Stimulated activated CD4-positive, alpha-beta T cell treated with anti-CD3 and anti-CD28 coated beads, Interleukin-12 subunit alpha, Interleukin-12 subunit beta, amount 100 ng/mL, for 48 hours (primary cell): ENCODE measurements at regions not wholly inside any gene's neighbourhood (a gene's known extent, or its start where the extent isn't known, plus 50 kb on each side); places are given as distances from the start of the nearest gene placed in this dataset.

Experiments
- DNase-seq, 3 donors: peaks; one replicate each; pipeline ENCODE4 v3.0.0-alpha.2; 2020; ENCODE audit warnings: low read depth in 2 of 3, low spot score in 1 of 3

GRCh38 chr10:3469639-3470020 is 297.0 kb upstream of the PITRM1 start:
- no peak for DNase-seq

- no peak for DNase-seq
These were observed 296.5 kb upstream of the PITRM1 start for GRCh38 chr10:3468919-3469638.

- no peak for DNase-seq
These were observed 294.7 kb upstream of the PITRM1 start for GRCh38 chr10:3467052-3467951.

- DNase-seq: no peak
These were observed 292.9 kb upstream of the PITRM1 start for GRCh38 chr10:3465406-3465891.

GRCh38 chr10:3464760-3465405 is 292.3 kb upstream of the PITRM1 start:
- DNase-seq: no peak

GRCh38 chr10:3460420-3461128 is 288.0 kb upstream of the PITRM1 start:
- no peak for DNase-seq

- no peak for DNase-seq
These were observed 283.1 kb upstream of the PITRM1 start for GRCh38 chr10:3455385-3456334.

- no peak for DNase-seq
These were observed 280.2 kb upstream of the PITRM1 start for GRCh38 chr10:3452683-3453361.

GRCh38 chr10:3452173-3452626 is 279.6 kb upstream of the PITRM1 start:
- DNase-seq: no peak

GRCh38 chr10:3451516-3452172 is 279.1 kb upstream of the PITRM1 start:
- DNase-seq: no peak

- DNase-seq: no peak
These were observed 273.6 kb upstream of the PITRM1 start for GRCh38 chr10:3446221-3446620.

- no peak for DNase-seq
These were observed 273.1 kb upstream of the PITRM1 start for GRCh38 chr10:3445648-3446047.

GRCh38 chr10:3442451-3442990 is 269.9 kb upstream of the PITRM1 start:
- no peak for DNase-seq

- DNase-seq: no peak
These were observed 266.6 kb upstream of the PITRM1 start for GRCh38 chr10:3439183-3439582.

- DNase-seq: no peak
These were observed 266.0 kb upstream of the PITRM1 start for GRCh38 chr10:3438606-3439005.

GRCh38 chr10:3435671-3436070 is 263.1 kb upstream of the PITRM1 start:
- no peak for DNase-seq

GRCh38 chr10:3433988-3434387 is 261.4 kb upstream of the PITRM1 start:
- no peak for DNase-seq

GRCh38 chr10:3433131-3433530 is 260.5 kb upstream of the PITRM1 start:
- no peak for DNase-seq
